KMS-11 (cell line): ENCODE measurements at regions not wholly inside any gene's neighbourhood (a gene's known extent, or its start where the extent isn't known, plus 50 kb on each side); places are given as distances from the start of the nearest gene placed in this dataset.

Source experiments
- H2AFZ ChIP-seq: fragments of 200-600 bp; sonication (generic); 2 replicates; pipeline ENCODE4 v1.6.1; 2016; ENCODE audit warnings: antibody characterized with exemption, mixed run types, low read depth
- H3K27ac ChIP-seq: fragments of 200-600 bp; sonication (generic); 2 replicates; pipeline ENCODE4 v1.6.1; 2016; ENCODE audit warnings: mild to moderate bottlenecking, mixed run types
- H3K27me3 ChIP-seq: fragments of 200-600 bp; sonication (generic); 2 replicates; pipeline ENCODE4 v1.6.1; 2017; ENCODE audit warnings: mild to moderate bottlenecking, low read depth, mixed run types, moderate library complexity; ENCODE audit not compliant: insufficient read depth
- H3K36me3 ChIP-seq: fragments of 200-600 bp; sonication (generic); 2 replicates; pipeline ENCODE4 v1.6.1; 2017; ENCODE audit warnings: mild to moderate bottlenecking, mixed run types; ENCODE audit not compliant: insufficient read depth
- H3K4me1 ChIP-seq: fragments of 200-600 bp; sonication (generic); 2 replicates; pipeline ENCODE4 v1.6.1; 2016; ENCODE audit warnings: mild to moderate bottlenecking, low read depth, mixed run types; ENCODE audit not compliant: poor library complexity, severe bottlenecking
- H3K4me2 ChIP-seq: fragments of 200-600 bp; sonication (generic); 2 replicates; pipeline ENCODE4 v1.7.0; 2016; ENCODE audit warnings: mild to moderate bottlenecking, mixed run types
- H3K4me3 ChIP-seq: fragments of 200-600 bp; sonication (generic); IDR thresholded peaks from 2 replicates; pipeline ENCODE4 v1.6.1; 2017; ENCODE audit warnings: low read depth, low read length, mixed read lengths; ENCODE audit not compliant: insufficient read depth
- H3K79me2 ChIP-seq: fragments of 200-600 bp; sonication (generic); 2 replicates; pipeline ENCODE4 v1.6.1; 2016; ENCODE audit warnings: low read depth, mixed run types; ENCODE audit not compliant: insufficient read depth
- H3K9ac ChIP-seq: fragments of 200-600 bp; sonication (generic); 2 replicates; pipeline ENCODE4 v1.6.1; 2016; ENCODE audit warnings: mild to moderate bottlenecking, mixed run types
- H4K20me1 ChIP-seq: fragments of 200-600 bp; sonication (generic); 2 replicates; pipeline ENCODE4 v1.6.1; 2016; ENCODE audit warnings: mild to moderate bottlenecking, mixed run types; ENCODE audit not compliant: insufficient read depth
- CTCF ChIP-seq: fragments of 200-600 bp; sonication (generic); conservative IDR thresholded peaks from 2 replicates; pipeline ENCODE4 v1.6.1; 2017; ENCODE audit warnings: low read depth, mild to moderate bottlenecking, antibody characterized with exemption, low read length, moderate library complexity, mixed read lengths

- Histone ChIP-seq H2AFZ (no peak overlapping the region), H3K4me2 (no peak overlapping the region), H3K9ac (no peak overlapping the region), H3K4me3 (no peak overlapping the region), H3K27me3 (no peaks in the 10 kb centered on the region), H3K27ac (no peak overlapping the region), H3K4me1 (no peaks in the 10 kb centered on the region), H3K79me2 (no peaks in the 10 kb centered on the region), H3K36me3 (no peaks in the 10 kb centered on the region), H4K20me1 (no peaks in the 10 kb centered on the region)
- TF ChIP-seq CTCF, result no peak
These were observed 466.3 kb downstream of the SATB2 start for GRCh38 chr2:198991431-198991830.

GRCh38 chr2:198975779-198976178, 482.0 kb downstream of the SATB2 start:
- Histone ChIP-seq H2AFZ (no peak overlapping the region), H3K4me3 (no peak overlapping the region), H4K20me1 (no peaks in the 10 kb centered on the region), H3K79me2 (no peaks in the 10 kb centered on the region), H3K9ac (no peak overlapping the region), H3K36me3 (no peaks in the 10 kb centered on the region), H3K4me1 (no peaks in the 10 kb centered on the region), H3K27me3 (no peaks in the 10 kb centered on the region), H3K27ac (no peak overlapping the region), H3K4me2 (no peak overlapping the region)
- TF ChIP-seq CTCF, result no peak

GRCh38 chr2:198973785-198974184, 484.0 kb downstream of the SATB2 start:
- no peaks in the 10 kb centered on the region for H3K36me3 ChIP-seq
- H3K27ac ChIP-seq, result no peak overlapping the region
- H3K4me3 ChIP-seq, result no peak overlapping the region
- no peak overlapping the region for H3K4me2 ChIP-seq
- H3K27me3 ChIP-seq, result no peaks in the 10 kb centered on the region
- no peaks in the 10 kb centered on the region for H3K4me1 ChIP-seq
- TF ChIP-seq CTCF, result no peak
- H3K79me2 ChIP-seq, result no peaks in the 10 kb centered on the region
- no peaks in the 10 kb centered on the region for H4K20me1 ChIP-seq
- H2AFZ ChIP-seq, result no peak overlapping the region
- H3K9ac ChIP-seq, result no peak overlapping the region

- Histone ChIP-seq H3K27ac (no peak overlapping the region), H3K27me3 (no peaks in the 10 kb centered on the region), H3K36me3 (no peaks in the 10 kb centered on the region), H3K4me2 (no peak overlapping the region), H2AFZ (no peak overlapping the region), H3K79me2 (no peaks in the 10 kb centered on the region), H3K9ac (no peak overlapping the region), H3K4me1 (no peaks in the 10 kb centered on the region), H4K20me1 (no peaks in the 10 kb centered on the region), H3K4me3 (no peak overlapping the region)
- no peak for TF ChIP-seq CTCF
These were observed 484.6 kb downstream of the SATB2 start for GRCh38 chr2:198973181-198973580.

- H3K27me3 ChIP-seq, result no peaks in the 10 kb centered on the region
- no peak for TF ChIP-seq CTCF
These were observed 489.2 kb downstream of the SATB2 start for GRCh38 chr2:198968545-198968944.

More at GRCh38 chr2:198968545-198968944, 489.2 kb downstream of the SATB2 start:
- no peaks in the 10 kb centered on the region for H3K4me1 ChIP-seq
- H3K9ac ChIP-seq, result no peak overlapping the region
- no peak overlapping the region for H3K4me2 ChIP-seq
- H3K79me2 ChIP-seq, result no peaks in the 10 kb centered on the region
- H3K27ac ChIP-seq, result no peak overlapping the region
- H3K4me3 ChIP-seq, result no peak overlapping the region
- no peaks in the 10 kb centered on the region for H4K20me1 ChIP-seq
- no peak overlapping the region for H2AFZ ChIP-seq
- no peaks in the 10 kb centered on the region for H3K36me3 ChIP-seq
